ENCODE measurements at regions not wholly inside any gene's neighbourhood (a gene's known extent, or its start where the extent isn't known, plus 50 kb on each side); places are given as distances from the start of the nearest gene placed in this dataset.

DNA sequence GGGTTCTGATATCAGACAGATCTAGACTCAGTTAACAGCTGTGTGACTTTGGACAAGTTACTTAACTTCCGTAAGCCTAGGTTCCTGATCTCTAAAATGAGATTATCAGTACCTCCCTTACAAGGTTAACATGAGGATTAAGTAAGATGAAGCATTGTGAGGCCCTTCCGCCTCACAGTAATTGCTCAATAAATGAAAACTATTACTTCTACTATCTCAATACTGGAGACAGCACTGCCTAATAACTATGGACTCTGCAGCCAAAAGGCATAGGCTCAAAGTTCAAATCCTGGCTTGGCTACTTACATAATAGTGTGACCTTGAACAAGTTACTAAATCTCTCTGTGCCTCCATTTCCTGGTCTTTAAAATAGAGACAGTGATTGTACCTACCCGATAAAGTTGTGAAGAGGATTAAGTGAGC, 82.0 kb upstream of the ATP11B start:
- no peak for DNase-seq (ENCODE audit: low read depth)
- no peak overlapping the region for H3K4me3 ChIP-seq (ENCODE audit: low read depth, low read length)
- TF ChIP-seq, protein P1, sequence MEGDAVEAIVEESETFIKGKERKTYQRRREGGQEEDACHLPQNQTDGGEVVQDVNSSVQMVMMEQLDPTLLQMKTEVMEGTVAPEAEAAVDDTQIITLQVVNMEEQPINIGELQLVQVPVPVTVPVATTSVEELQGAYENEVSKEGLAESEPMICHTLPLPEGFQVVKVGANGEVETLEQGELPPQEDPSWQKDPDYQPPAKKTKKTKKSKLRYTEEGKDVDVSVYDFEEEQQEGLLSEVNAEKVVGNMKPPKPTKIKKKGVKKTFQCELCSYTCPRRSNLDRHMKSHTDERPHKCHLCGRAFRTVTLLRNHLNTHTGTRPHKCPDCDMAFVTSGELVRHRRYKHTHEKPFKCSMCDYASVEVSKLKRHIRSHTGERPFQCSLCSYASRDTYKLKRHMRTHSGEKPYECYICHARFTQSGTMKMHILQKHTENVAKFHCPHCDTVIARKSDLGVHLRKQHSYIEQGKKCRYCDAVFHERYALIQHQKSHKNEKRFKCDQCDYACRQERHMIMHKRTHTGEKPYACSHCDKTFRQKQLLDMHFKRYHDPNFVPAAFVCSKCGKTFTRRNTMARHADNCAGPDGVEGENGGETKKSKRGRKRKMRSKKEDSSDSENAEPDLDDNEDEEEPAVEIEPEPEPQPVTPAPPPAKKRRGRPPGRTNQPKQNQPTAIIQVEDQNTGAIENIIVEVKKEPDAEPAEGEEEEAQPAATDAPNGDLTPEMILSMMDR (IDR thresholded peaks at IDR 0.05; ENCODE audit: control insufficient read depth, extremely low read depth, insufficient read depth): no peak

DNA sequence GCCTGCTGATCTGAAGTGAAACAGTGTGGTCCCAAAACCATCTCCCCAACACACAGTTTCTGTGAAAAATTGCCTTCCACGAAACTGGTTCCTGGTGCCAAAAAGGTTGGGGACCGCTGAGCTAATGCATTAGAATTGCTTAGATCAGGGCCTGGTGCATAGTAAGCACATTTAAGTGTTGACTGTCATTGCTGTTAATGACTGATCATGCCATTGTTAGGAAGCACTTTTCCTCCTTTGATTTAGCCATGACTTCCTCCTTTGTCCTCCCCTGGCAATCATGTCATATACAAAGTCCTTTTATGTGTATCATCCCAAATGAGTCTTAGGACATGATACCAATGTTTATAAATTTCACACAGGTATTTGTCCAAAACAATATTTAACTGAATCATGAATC, 81.5 kb upstream of the ATP11B start:
- H3K4me3 ChIP-seq (ENCODE audit: low read depth, low read length): no peak overlapping the region
- no peak for DNase-seq (ENCODE audit: low read depth)
- TF ChIP-seq, protein P1 (IDR thresholded peaks at IDR 0.05; ENCODE audit: control insufficient read depth, extremely low read depth, insufficient read depth): no peak

DNA sequence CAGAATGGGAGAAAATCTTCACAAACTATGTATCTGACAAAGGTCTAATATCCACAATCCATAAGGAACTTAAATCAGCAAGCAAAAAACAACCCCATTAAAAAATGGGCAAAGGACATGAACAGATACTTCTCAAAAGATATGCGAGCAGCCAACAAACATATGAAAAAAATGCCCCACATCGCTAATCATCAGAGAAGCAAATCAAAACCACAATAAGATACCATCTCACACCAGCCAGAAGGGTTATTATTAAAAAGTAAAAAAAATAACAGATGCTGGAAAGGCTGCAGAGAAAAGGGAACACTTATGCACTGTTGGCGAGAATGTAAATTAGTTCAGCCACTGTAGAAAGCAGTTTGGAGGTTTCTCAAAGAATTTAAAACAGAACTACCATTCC, 80.2 kb upstream of the ATP11B start:
- no peak for DNase-seq (ENCODE audit: low read depth)
- no peak overlapping the region for H3K4me3 ChIP-seq (ENCODE audit: low read depth, low read length)
- TF ChIP-seq, protein P1 (IDR thresholded peaks at IDR 0.05; ENCODE audit: control insufficient read depth, extremely low read depth, insufficient read depth): no peak

DNA sequence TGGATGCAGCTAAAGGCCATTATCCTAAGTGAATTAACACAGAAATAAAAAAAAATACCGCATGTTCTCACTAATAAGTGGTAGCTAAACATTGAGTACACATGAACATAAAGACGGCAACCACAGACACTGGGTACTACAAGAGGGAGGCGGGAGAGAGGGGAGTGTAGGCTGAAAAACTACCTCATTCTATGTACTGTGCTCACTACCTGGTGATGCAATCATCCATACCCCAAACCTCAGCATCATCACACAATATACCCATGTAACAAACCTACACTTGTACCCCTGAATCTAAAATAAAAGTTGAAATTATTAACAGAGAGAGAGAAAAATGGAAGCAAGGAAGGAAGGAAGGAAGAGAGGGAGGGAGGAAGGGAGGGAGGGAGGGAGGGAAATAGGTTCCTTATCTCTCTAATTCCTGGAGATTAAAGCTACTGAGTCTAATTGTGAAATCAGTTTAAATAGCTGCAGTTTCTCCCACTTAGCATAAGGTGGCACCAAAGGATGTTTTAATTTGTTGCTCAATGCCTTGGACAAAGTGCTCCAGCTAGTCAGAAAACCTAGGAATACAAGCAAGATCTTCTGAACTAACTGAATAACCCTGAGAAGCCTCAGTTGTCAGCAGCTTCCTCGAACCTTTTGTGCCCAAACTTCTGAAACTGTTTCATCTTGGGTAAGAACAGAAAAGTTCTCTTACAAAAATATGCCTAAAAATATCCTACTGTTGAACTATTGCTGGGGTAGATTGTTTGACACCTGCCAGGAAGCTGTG, 79.4 kb upstream of the ATP11B start:
- peak; percentile 59 for DNase-seq (ENCODE audit: low read depth)
- TF ChIP-seq, protein P1 (IDR thresholded peaks at IDR 0.05; ENCODE audit: control insufficient read depth, extremely low read depth, insufficient read depth): peak; percentile 78
- no peak overlapping the region for H3K4me3 ChIP-seq (ENCODE audit: low read depth, low read length)

DNA sequence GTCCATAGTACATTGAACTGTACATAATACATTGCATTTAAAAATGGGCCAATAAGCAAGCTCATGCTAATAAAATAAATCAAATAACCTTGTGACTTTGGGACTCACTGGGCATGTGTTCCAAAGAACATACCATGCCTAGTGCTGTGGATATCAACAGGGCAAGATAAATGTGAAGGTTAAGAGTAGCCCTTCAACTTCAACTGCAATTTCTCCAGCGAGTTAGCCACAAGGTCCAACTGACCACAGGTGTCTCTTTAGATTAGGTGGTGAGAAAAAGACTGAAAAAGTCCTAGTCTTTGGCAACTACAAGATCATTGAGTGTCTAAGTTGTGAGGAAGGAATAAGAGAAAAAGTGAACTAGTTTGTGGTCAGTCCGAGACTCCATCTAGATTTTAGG, 78.3 kb upstream of the ATP11B start:
- DNase-seq (ENCODE audit: low read depth): no peak
- no peak overlapping the region for H3K4me3 ChIP-seq (ENCODE audit: low read depth, low read length)
- TF ChIP-seq, protein P1 (IDR thresholded peaks at IDR 0.05; ENCODE audit: control insufficient read depth, extremely low read depth, insufficient read depth): no peak

DNA sequence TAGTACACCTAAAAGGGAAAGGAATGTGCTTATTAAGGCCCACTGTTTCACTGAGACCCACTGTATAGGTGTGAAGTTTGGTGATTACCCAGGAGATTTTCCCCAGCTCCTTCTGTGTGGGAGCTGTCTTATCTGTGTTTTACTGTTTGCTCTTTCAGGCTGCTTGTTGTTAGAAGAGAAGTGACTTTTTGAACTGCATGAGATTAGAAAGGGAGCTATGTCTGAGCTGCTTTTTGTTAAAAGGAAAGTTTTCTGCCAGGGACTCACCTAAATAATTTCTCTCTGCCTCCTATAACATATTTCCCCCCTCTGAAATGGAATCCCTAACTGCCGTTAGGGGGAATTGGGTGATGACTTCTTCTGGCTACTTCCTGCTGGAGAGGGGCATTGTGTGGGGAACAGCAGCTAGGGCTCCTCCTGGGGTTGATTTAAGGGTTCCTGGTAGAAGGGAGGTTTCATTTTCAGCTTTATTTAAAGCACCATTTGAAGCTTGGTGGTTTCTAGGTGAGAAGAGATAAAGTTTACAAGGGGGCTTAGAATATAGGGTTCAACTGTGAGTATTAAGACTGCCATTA, 77.1 kb upstream of the ATP11B start:
- no peak for DNase-seq (ENCODE audit: low read depth)
- TF ChIP-seq, protein P1 (IDR thresholded peaks at IDR 0.05; ENCODE audit: control insufficient read depth, extremely low read depth, insufficient read depth): no peak
- H3K4me3 ChIP-seq (ENCODE audit: low read depth, low read length): no peak overlapping the region

All from LNCaP clone FGC (cell line).